ENCODE measurements at regions not wholly inside any gene's neighbourhood (a gene's known extent, or its start where the extent isn't known, plus 50 kb on each side); places are given as distances from the start of the nearest gene placed in this dataset.
"Not testable (repeated sequence)": the region's sequence is repeated elsewhere in the genome, so short reads cannot be mapped to it uniquely, and the experiment has no call there.

- no peak for DNase-seq (ENCODE audit: low read depth)
Observed at GRCh38 chr20:39766333-39766732, 804.2 kb downstream of the DHX35 start.

- DNase-seq (ENCODE audit: low read depth): no peak
Observed at GRCh38 chr20:39762716-39763115, 800.6 kb downstream of the DHX35 start.

DNA sequence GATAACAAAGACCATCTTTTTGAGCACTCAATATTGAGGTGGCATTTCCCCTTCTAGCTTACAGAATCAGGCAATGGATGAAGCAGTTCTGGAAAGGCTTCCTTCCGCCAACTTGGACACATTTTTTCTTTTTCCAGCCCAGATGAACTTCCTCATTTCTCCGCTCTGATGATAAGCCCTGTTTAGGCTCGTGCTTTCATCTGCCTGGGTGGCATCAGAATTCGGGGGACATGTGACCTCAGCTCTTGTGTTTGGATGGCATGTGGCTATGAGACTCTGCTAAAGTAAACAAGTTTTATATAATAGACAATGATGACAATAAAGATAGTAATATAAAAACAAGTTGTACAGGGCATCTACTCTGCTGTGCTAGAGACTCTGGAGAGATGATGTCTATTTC lies 796.7 kb downstream of the DHX35 start:
- no peak for DNase-seq (ENCODE audit: low read depth)

DNA sequence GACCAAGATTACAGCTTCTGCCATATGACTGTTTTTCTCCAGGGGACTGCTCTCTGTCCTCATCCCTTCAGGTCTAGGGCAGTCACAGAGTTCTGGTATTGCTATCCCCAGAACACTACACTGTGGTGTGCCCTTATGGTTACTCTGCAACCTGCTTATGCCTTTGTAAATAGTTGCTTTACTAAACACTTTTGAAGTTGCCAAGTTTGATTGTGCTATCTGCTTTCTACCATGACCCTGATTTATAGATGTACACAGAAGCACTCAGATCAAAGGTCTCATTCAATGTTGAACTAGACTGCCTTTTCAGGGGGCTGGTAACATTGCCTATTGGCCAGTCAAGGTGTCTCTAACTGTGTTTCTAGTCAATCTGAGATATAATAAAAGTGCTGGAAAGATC lies 794.7 kb downstream of the DHX35 start:
- DNase-seq (ENCODE audit: low read depth): no peak

- no peak for DNase-seq (ENCODE audit: low read depth)
Observed at GRCh38 chr20:39756369-39756768, 794.2 kb downstream of the DHX35 start.

DNA sequence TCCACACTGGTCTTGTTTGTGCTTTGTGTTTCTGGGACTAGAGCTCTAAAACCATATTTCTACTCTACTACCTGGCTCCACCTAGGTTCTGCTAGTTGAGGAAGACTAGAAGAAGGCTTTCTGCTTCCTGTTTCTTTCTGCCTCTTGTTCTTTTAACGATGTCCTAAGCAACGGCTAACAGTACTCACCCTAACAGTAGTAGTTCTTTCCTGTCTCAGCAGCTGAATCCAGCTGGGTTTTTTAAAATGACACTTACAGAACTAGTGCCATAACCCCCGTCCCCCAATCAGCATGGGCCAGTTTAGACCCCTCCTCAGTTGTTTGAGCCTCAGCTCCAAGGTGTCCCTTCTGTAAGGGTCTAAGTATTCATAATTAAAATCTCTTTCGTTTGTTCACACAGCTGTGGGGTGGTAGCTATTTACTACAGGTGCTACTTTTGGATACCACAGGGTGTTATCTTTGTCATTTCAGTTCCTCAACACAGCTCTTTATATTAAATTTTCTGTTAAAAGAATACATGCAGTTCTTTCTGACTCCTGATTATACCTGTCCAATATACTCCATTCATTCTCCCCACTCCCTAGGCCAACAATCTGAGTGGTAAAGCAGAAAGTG lies 790.2 kb downstream of the DHX35 start:
- no peak for DNase-seq (ENCODE audit: low read depth)

DNA sequence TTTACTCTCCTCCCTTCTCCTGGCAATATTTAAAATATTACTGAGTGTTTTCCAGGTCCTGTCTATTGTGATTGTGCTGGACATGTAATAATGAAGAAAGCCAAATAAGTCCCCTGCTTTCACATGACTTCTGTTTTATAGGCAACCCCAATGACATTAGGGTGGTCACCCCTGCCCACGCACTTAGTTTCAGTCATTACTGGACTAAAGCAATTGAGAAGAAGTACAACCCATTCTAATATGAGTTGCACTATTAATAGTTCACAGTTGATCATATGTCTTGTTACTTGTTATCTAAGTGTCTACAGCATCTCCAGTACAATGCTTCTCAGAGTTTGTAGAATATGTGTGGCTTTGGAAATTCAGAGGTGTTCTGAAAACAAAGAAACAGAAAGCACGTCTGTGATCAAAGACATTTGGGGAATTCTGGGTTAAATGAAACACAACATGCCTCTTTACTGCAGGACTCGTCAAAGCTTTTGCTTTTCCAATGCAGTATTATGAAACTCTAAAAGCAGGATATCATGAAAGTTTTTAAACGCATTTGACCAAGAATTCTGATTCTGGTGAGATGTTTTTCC lies 789.5 kb downstream of the DHX35 start:
- no peak for DNase-seq (ENCODE audit: low read depth)

- DNase-seq (ENCODE audit: low read depth): no peak
Observed at GRCh38 chr20:39745380-39745779, 783.2 kb downstream of the DHX35 start.

- no peak for DNase-seq (ENCODE audit: low read depth)
Observed at GRCh38 chr20:39738651-39739050, 776.5 kb downstream of the DHX35 start.

DNA sequence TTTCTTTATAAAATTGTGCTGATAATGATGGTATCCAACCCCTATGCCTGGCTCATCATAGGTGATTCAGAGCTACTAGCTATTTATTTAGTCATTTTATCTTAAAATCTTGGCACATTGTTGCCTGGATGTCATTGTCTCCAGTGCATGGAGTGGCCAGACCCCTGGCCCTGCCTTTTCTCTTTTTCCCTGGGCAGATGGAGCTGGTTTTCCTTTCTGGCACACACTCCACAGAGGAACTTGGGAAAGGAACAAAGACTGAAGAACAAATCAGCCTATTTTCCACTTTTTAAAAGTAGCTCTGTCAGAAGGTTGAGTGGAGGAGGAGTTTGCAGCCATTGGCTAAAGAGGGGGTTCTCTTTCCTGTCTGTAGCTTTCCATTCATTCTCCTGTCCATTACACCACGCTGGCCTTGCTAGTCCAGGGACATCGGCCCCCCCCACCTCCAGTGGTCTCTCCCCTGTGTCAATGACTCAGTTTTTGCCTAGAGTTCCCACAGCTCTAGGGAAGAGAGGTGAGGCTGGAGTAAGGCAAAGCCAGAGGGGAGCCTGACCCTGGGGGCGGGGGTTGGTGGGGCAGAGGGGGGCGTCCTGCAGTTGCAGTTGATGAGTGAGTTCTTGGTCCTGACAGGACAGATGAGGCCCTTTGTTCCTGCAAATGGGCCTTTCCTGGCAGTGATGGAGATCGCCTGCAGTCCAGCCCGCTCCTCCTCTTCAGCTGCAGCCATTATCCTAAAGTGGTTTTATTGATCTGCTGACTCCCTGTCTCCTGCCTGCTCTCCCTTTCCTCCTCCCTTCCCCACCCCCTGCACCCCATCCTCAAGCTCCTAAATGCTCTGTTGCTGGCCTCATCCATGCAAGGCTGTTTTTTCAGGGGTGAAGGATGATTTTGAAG lies 774.5 kb downstream of the DHX35 start:
- DNase-seq (ENCODE audit: low read depth): no peak

DNA sequence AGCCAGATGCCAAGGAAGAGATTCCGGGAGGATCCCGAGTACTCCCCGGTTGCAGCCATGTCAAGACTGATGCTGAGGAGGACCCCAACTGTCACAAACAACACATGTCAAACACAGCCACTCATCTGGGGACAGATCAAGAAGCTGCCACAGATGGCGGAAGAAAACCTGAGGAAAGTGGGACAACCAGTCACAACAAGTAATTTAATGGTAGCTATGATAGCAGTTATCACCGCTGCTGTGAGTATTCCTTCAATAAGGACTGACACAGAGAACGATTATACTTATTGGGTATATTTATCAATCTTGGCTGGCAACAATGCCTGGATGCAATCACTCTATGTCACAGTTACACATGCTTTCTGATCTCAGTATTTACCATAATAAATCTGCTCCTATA lies 763.4 kb downstream of the DHX35 start:
- not testable (repeated sequence) for DNase-seq (ENCODE audit: low read depth)

DNA sequence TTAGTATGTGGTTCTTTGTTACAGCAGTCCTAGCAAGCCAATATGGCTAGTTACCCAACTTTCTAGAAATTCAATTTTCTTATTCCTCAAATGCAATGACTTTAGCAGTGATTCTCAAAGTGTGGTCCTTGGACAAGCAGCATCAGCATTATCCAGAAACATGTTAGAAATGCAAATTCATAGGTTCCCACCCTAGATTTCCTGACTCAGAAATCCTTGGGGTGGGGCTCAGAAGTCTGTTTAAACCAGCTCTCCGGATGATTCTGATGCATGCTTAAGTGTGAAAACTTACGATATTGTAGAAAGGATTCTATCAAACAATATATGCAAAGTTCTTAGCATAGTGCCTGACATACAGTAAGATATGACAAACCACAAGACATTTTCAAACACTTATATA lies 757.1 kb downstream of the DHX35 start:
- no peak for DNase-seq (ENCODE audit: low read depth)

GRCh38 chr20:39717936-39718335 lies 755.8 kb downstream of the DHX35 start:
- DNase-seq (ENCODE audit: low read depth): no peak

- DNase-seq (ENCODE audit: low read depth): no peak
Observed at GRCh38 chr20:39716796-39717341, 754.7 kb downstream of the DHX35 start.

GRCh38 chr20:39713076-39713840 lies 751.1 kb downstream of the DHX35 start:
- no peak for DNase-seq (ENCODE audit: low read depth)

- no peak for DNase-seq (ENCODE audit: low read depth)
Observed at GRCh38 chr20:39706184-39706663, 744.1 kb downstream of the DHX35 start.

DNA sequence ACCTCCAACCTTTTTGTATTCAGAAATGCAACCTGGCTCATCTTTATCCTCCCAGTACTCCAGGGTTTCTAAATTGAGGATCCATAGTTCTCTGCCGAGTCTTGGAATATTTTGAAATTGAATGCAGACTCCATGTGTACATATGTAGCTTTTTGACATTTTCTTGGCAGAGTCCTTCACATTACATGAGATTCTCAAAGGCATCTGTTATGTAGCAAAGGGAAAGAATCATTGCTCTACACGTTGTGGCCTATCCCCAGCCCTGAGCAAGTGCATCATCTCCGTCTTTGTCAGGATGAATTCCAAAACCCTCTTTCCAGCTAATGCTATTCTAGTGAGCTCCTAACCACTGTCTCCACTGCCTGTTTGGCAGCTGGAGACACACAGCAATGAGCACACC lies 742.9 kb downstream of the DHX35 start:
- no peak for DNase-seq (ENCODE audit: low read depth)

DNA sequence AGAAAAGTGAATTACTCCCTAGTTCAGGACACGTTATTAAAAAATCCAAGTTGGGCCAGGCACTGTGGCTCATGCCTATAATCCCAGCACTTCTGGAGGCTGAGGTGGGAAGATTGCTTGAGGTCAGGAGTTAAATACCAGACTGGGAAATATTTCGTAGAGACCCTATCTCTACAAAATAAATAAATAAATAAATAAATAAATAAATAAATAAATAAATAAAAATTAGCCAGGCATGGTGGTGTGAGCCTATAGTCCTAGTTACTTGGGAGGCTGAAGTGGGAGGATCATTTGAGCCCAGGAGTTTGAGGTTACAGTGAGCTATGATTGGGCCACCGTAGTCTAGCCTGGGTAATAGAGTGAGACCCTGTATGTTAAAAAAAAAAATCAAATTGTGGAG lies 741.2 kb downstream of the DHX35 start:
- not testable (repeated sequence) for DNase-seq (ENCODE audit: low read depth)

DNA sequence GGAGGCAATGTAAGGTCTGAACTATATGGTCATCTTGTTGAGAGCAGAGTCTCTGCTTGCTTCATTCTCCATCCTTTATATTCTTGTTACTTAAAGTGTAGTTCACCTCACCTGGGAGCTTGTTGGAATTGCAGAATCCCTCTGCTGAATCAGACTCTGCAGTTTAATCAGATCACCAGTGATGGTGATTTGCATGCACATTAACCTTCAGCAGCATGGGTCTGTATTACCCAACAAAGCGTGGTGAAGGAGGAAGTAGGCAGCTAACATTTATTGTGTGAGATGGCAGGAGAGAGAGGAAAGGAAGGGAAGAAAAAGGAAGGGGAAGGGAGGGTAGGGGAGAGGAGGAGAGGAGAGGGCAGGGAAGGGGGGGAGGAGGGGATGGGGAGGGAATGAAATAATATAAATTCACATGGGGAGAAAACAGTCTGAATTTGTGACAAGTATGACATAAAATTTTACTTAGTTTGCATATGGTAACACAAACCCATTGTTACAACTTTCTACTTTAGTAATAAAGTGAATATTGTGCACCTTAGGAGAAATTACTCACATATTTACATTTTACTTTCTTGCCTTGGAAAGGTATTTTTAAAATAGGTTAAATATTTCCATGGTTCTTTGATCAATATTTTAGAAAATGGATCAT lies 740.7 kb downstream of the DHX35 start:
- no peak for DNase-seq (ENCODE audit: low read depth)

GRCh38 chr20:39700528-39700927 lies 738.4 kb downstream of the DHX35 start:
- no peak for DNase-seq (ENCODE audit: low read depth)

- no peak for DNase-seq (ENCODE audit: low read depth)
Observed at GRCh38 chr20:39699166-39699725, 737.1 kb downstream of the DHX35 start.

All from activated T-helper 1 cell treated with Interleukin-2 at 50 U/mL for 16 hours (primary cell).